Upper lobe of left lung (tissue), 6 donors: ENCODE measurements at regions not wholly inside any gene's neighbourhood (a gene's known extent, or its start where the extent isn't known, plus 50 kb on each side); places are given as distances from the start of the nearest gene placed in this dataset.

Experiments
- ATAC-seq, 2 donors: fragments of 200-7000 bp; cut with Tn5 transposase; one replicate each; pipeline ENCODE4 v1.9.1; 2022; ENCODE audit warnings: mild to moderate bottlenecking in 2 of 2, moderate library complexity in 2 of 2; ENCODE audit not compliant: low FRiP score in 2 of 2
- DNase-seq, 2 donors: peaks; one replicate each; pipeline ENCODE4 v3.0.0-alpha.2; 2019 to 2020
- H3K27ac ChIP-seq, 4 donors: fragments of 200-600 bp; sonication (generic); one replicate each; pipeline ENCODE4 v1.5.1; 2016 to 2019
- H3K27me3 ChIP-seq, 4 donors: fragments of 200-600 bp; sonication (generic); one replicate each; pipeline ENCODE4 v1.5.1; 2017 to 2019
- H3K36me3 ChIP-seq, 4 donors: fragments of 200-600 bp; sonication (generic); one replicate each; pipeline ENCODE4 v1.5.1; 2016 to 2019
- H3K4me1 ChIP-seq, 4 donors: fragments of 200-600 bp; sonication (generic); one replicate each; pipeline ENCODE4 v1.5.1; 2018 to 2019
- H3K4me3 ChIP-seq, 4 donors: fragments of 200-600 bp; sonication (generic); one replicate each; pipeline ENCODE4 v1.5.1; 2017 to 2019; ENCODE audit warnings: mild to moderate bottlenecking in 2 of 4, moderate library complexity in 1 of 4
- H3K9me3 ChIP-seq, 4 donors: fragments of 200-600 bp; sonication (generic); one replicate each; pipeline ENCODE4 v1.5.1; 2018 to 2019
- CTCF ChIP-seq, 6 experiments: fragments of 450-650 bp in 4 of 6; fragments of 200-600 bp in 2 of 6; sonication (generic) in 2 of 6; IDR thresholded peaks; one replicate each; pipeline ENCODE4 v1.5.1; 2016 to 2019; ENCODE audit warnings: antibody characterized with exemption in 6 of 6
- EP300 ChIP-seq, 4 donors: sonication (generic); formaldehyde crosslinking; IDR thresholded peaks; one replicate each; pipeline ENCODE4 v1.5.1; 2017; ENCODE audit warnings: antibody characterized with exemption in 4 of 4, control low read depth in 2 of 4
- POLR2A ChIP-seq, 4 donors: fragments of 450-650 bp; IDR thresholded peaks; one replicate each; pipeline ENCODE4 v1.5.1; 2016 to 2017; ENCODE audit warnings: antibody characterized with exemption in 4 of 4, mild to moderate bottlenecking in 2 of 4
- POLR2AphosphoS5 ChIP-seq, 2 donors: sonication (generic); formaldehyde crosslinking; IDR thresholded peaks; one replicate each; pipeline ENCODE4 v1.5.1; 2017; ENCODE audit warnings: antibody characterized with exemption in 2 of 2
- WGBS, 2 donors: methylation state at CpG; one replicate each; pipeline ENCODE4 v1.1.5; 2017 to 2018; 5-methylcytosine and 5-hydroxymethylcytosine counted together
- donor health status: DM: no; HTN: no; CAD: no; lungs with moderate emphysema.
- donor health status: DM: no; HTN: yes; CAD: no; lungs with severe emphysema.

DNA sequence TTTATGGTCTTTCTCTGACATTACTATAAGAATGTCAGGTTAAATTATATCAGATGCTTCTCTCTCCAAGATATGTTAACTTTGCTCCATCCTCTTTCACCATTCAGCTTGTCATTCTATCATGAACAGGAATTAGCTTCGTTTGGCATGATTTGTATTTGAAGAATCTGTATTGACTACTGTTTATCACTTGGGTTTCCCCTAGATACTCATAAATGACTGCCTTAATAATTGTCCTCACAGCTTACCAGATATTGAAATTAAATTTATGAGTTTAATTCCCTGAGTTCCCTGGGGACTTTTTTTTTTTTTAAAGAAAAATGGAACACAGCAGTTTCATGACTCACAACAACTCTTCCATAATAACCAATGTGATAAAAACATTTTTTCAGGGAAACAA lies 76.2 kb upstream of the EOLA2 start:
- WGBS, 2 donors, result 26 to 88% methylated on average over 1 of the region's 1 CpG
- TF ChIP-seq CTCF (IDR thresholded peaks at IDR 0.05), result no peak
- TF ChIP-seq EP300 (IDR thresholded peaks at IDR 0.05), result no peak
- no peak for TF ChIP-seq POLR2AphosphoS5 (IDR thresholded peaks at IDR 0.05)
- TF ChIP-seq POLR2A (IDR thresholded peaks at IDR 0.05), result no peak
- H3K36me3 ChIP-seq, result no peaks in the 10 kb centered on the region
- ATAC-seq (no peak), DNase-seq (no peak)
- no peaks in the 10 kb centered on the region for H3K27me3 ChIP-seq
- H3K9me3 ChIP-seq, result no peaks in the 10 kb centered on the region
- H3K4me3 ChIP-seq, result no peak overlapping the region
- no peaks in the 10 kb centered on the region for H3K4me1 ChIP-seq
- no peak overlapping the region for H3K27ac ChIP-seq

DNA sequence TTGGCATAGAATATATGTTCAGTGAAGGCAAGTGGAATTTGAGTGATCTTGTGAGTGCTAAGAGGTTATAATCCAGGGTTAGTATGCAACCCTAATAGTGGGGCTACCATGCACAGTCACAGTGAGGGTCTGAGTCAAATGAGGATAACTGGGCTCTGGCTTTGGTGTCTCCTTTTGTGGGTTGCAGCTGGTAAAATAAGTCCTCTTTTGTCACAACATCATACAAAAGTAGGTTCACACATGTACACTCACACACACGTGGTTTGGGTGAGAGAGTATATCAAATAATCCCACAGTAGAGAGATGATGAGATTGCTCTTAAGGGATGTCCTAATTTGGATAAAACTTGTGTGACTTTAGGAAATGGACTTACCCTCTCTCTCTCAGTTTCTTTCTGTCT lies 79.6 kb upstream of the EOLA2 start:
- H3K4me1 ChIP-seq, result no peaks in the 10 kb centered on the region
- H3K4me3 ChIP-seq, result no peak overlapping the region
- DNase-seq (no peak), ATAC-seq (no peak)
- H3K9me3 ChIP-seq, result no peaks in the 10 kb centered on the region
- H3K27ac ChIP-seq, result no peak overlapping the region
- no peaks in the 10 kb centered on the region for H3K36me3 ChIP-seq
- no peaks in the 10 kb centered on the region for H3K27me3 ChIP-seq
- WGBS, 2 donors, result 54 to 75% methylated on average over 1 of the region's 1 CpG
- no peak for TF ChIP-seq POLR2AphosphoS5 (IDR thresholded peaks at IDR 0.05)

GRCh38 chrX:150018931-150019361 lies 80.7 kb upstream of the EOLA2 start:
- H3K4me1 ChIP-seq, result no peaks in the 10 kb centered on the region
- H3K27me3 ChIP-seq, result no peaks in the 10 kb centered on the region
- no peaks in the 10 kb centered on the region for H3K9me3 ChIP-seq
- H3K4me3 ChIP-seq, result no peak overlapping the region
- TF ChIP-seq CTCF (IDR thresholded peaks at IDR 0.05), result no peak
- no peak for TF ChIP-seq POLR2A (IDR thresholded peaks at IDR 0.05)
- TF ChIP-seq POLR2AphosphoS5 (IDR thresholded peaks at IDR 0.05), result no peak
- TF ChIP-seq EP300 (IDR thresholded peaks at IDR 0.05), result no peak
- no peak overlapping the region for H3K27ac ChIP-seq
- WGBS, 2 donors, result 44 to 73% methylated on average over 2 of the region's 2 CpGs
- no peaks in the 10 kb centered on the region for H3K36me3 ChIP-seq
- no peak for ATAC-seq
- no peak for DNase-seq

- Histone ChIP-seq H3K9me3 (no peaks in the 10 kb centered on the region), H3K4me3 (no peak overlapping the region), H3K36me3 (no peaks in the 10 kb centered on the region), H3K27me3 (no peaks in the 10 kb centered on the region), H3K4me1 (peaks cover 0 to 6% (median 0%) of the 10 kb centered on the region in 4 donors), H3K27ac (no peak overlapping the region)
- ATAC-seq (no peak), DNase-seq (no peak)
- TF ChIP-seq CTCF (IDR thresholded peaks at IDR 0.05), result no peak
- TF ChIP-seq EP300 (IDR thresholded peaks at IDR 0.05), result no peak
- TF ChIP-seq POLR2A (IDR thresholded peaks at IDR 0.05), result no peak
- TF ChIP-seq POLR2AphosphoS5 (IDR thresholded peaks at IDR 0.05), result no peak
- WGBS, 2 donors, result 33 to 40% methylated on average over 1 of the region's 1 CpG
These were observed 90.4 kb upstream of the EOLA2 start for GRCh38 chrX:150028692-150029091.

DNA sequence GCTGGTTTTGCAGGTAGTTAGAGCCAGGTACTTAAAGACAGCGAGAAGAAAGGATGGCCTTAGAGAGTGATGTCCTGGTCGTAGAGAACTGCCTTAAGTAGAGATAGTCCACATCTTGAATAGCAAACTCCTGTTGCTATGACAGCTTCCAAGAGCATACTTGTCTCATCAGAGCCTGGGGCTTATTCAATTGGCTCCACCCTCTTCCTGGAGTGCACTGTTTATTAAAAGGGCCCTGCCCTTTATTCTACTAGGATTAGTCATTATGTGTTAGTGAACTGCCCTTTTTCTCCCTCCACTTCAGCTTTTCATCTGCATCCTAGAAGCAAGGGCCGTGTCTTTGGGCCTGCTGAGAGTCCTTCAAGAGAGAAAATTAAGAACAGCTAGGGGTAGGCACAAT lies 94.5 kb upstream of the EOLA2 start:
- H3K36me3 ChIP-seq, result no peaks in the 10 kb centered on the region
- no peak for DNase-seq
- H3K27me3 ChIP-seq, result no peaks in the 10 kb centered on the region
- no peak overlapping the region for H3K27ac ChIP-seq
- H3K9me3 ChIP-seq, result no peaks in the 10 kb centered on the region
- peak in 1 of 2 donors; percentile 59 for ATAC-seq
- H3K4me1 ChIP-seq, result peaks cover 0 to 12% (median 0%) of the 10 kb centered on the region in 4 donors
- H3K4me3 ChIP-seq, result no peak overlapping the region
- WGBS, 2 donors, result 14 to 35% methylated on average over 3 of the region's 3 CpGs
- TF ChIP-seq EP300 (IDR thresholded peaks at IDR 0.05) (no peak), POLR2AphosphoS5 (IDR thresholded peaks at IDR 0.05) (no peak), CTCF (IDR thresholded peaks at IDR 0.05) (no peak), POLR2A (IDR thresholded peaks at IDR 0.05) (no peak)
